IMR-90 (cell line): ENCODE measurements at regions not wholly inside any gene's neighbourhood (a gene's known extent, or its start where the extent isn't known, plus 50 kb on each side); places are given as distances from the start of the nearest gene placed in this dataset.

Experiments used
- ATAC-seq: fragments of 200-7000 bp; cut with Tn5 transposase; 2 replicates; pipeline ENCODE4 v1.9.1; 2020; ENCODE audit warnings: low read depth, mild to moderate bottlenecking, moderate library complexity
- BruUV-seq: library from RNA; stranded (reverse); fragments of 400-500 nt; replicated peaks from 2 replicates; lab custom pipeline; 2021; lab: Mats Ljungman, UMichigan
- CTCF ChIA-PET: fragments of 300-600 bp; formaldehyde crosslinking; extraction: SDS; loops from one replicate; lab custom pipeline; 2021; ENCODE audit warnings: antibody characterized with exemption; lab: Yijun Ruan, JAX
- POLR2A ChIA-PET: fragments of 300-600 bp; sonication (Branson Sonifier 250); formaldehyde crosslinking; loops from one replicate; lab custom pipeline; 2022; ENCODE audit warnings: antibody characterized with exemption; ENCODE audit not compliant: unreplicated experiment; lab: Charles Lee
- DNase-seq: peaks from one replicate; pipeline ENCODE4 v3.0.0; 2013
- H2AFZ ChIP-seq: replicated peaks from 2 replicates; pipeline ENCODE3; 2013; ENCODE audit warnings: low read length, mild to moderate bottlenecking; ENCODE audit not compliant: poor library complexity
- H2AK5ac ChIP-seq: 2 replicates; pipeline ENCODE4 v1.6.1; 2013; ENCODE audit warnings: low read depth, low read length, inconsistent platforms
- H2AK9ac ChIP-seq: replicated peaks from 2 replicates; pipeline ENCODE3; 2013; ENCODE audit warnings: mild to moderate bottlenecking, low read depth, low read length, moderate library complexity; ENCODE audit not compliant: poor library complexity
- H2BK120ac ChIP-seq: 2 replicates; pipeline ENCODE4 v1.6.1; 2013; ENCODE audit warnings: low read depth, low read length, inconsistent platforms
- H2BK15ac ChIP-seq: 3 replicates; pipeline ENCODE4 v1.6.1; 2013; ENCODE audit warnings: low read depth, low read length, inconsistent platforms
- H2BK20ac ChIP-seq: 2 replicates; pipeline ENCODE4 v1.6.1; 2013; ENCODE audit warnings: low read depth, mild to moderate bottlenecking, inconsistent platforms, low read length, moderate library complexity
- H2BK5ac ChIP-seq: 2 replicates; pipeline ENCODE4 v1.6.1; 2013; ENCODE audit warnings: mild to moderate bottlenecking, low read depth, low read length, inconsistent platforms; ENCODE audit not compliant: poor library complexity, severe bottlenecking
- H3K14ac ChIP-seq: replicated peaks from 2 replicates; pipeline ENCODE4 v1.6.1; 2013; ENCODE audit warnings: low read depth, low read length, inconsistent platforms
- H3K18ac ChIP-seq: 2 replicates; pipeline ENCODE4 v1.6.1; 2013; ENCODE audit warnings: low read depth, low read length, control low read depth
- H3K23ac ChIP-seq: 2 replicates; pipeline ENCODE4 v1.6.1; 2013; ENCODE audit warnings: low read depth, low read length, inconsistent platforms
- H3K27ac ChIP-seq: 2 replicates; pipeline ENCODE4 v1.5.1; 2013; ENCODE audit warnings: mild to moderate bottlenecking, control low read depth, low read length; ENCODE audit not compliant: insufficient read depth
- H3K27me3 ChIP-seq: 2 replicates; pipeline ENCODE4 v1.6.1; 2013; ENCODE audit warnings: low read length; ENCODE audit not compliant: control insufficient read depth, insufficient read depth
- H3K36me3 ChIP-seq: 2 replicates; pipeline ENCODE4 v1.6.1; 2013; ENCODE audit warnings: low read length, mixed read lengths; ENCODE audit not compliant: control insufficient read depth, insufficient read depth
- H3K4ac ChIP-seq: 2 replicates; pipeline ENCODE4 v1.6.1; 2013; ENCODE audit warnings: low read depth, low read length, inconsistent platforms
- H3K4me1 ChIP-seq: 2 replicates; pipeline ENCODE4 v1.6.1; 2013; ENCODE audit warnings: low read length, mixed read lengths; ENCODE audit not compliant: control insufficient read depth, insufficient read depth
- H3K4me2 ChIP-seq: 2 replicates; pipeline ENCODE4 v1.6.1; 2013; ENCODE audit warnings: low read depth, mild to moderate bottlenecking, control low read depth, low read length, moderate library complexity
- H3K4me3 ChIP-seq: 2 replicates; pipeline ENCODE4 v1.5.1; 2013; ENCODE audit warnings: low read depth, mild to moderate bottlenecking, control low read depth, low read length, moderate library complexity; ENCODE audit not compliant: insufficient read depth
- H3K56ac ChIP-seq: 2 replicates; pipeline ENCODE4 v1.6.1; 2013; ENCODE audit warnings: low read length, inconsistent platforms; ENCODE audit not compliant: insufficient read depth; ENCODE audit errors: extremely low read depth
- H3K79me1 ChIP-seq, 2 experiments: 2 replicates each; pipeline ENCODE4 v1.6.1; 2013; ENCODE audit warnings: low read length in 2 of 2, inconsistent platforms in 1 of 2, low read depth in 1 of 2
- H3K9ac ChIP-seq: 2 replicates; pipeline ENCODE4 v1.6.1; 2013; ENCODE audit warnings: low read depth, low read length, control low read depth
- H3K9me1 ChIP-seq: 2 replicates; pipeline ENCODE4 v1.6.1; 2013; ENCODE audit warnings: low read length, inconsistent platforms; ENCODE audit not compliant: insufficient read depth
- H3K9me3 ChIP-seq: 2 replicates; pipeline ENCODE4 v1.6.1; 2013; ENCODE audit warnings: low read length; ENCODE audit not compliant: control insufficient read depth, insufficient read depth
- H4K20me1 ChIP-seq: 2 replicates; pipeline ENCODE4 v1.6.1; 2013; ENCODE audit warnings: low read length, inconsistent platforms; ENCODE audit not compliant: insufficient read depth
- H4K5ac ChIP-seq: 2 replicates; pipeline ENCODE4 v1.6.1; 2013; ENCODE audit warnings: mild to moderate bottlenecking, low read depth, low read length, control low read depth
- H4K8ac ChIP-seq, 2 experiments: 2 replicates each; pipeline ENCODE4 v1.6.1; 2013; ENCODE audit warnings: low read depth in 2 of 2, low read length in 2 of 2, control low read depth in 1 of 2, inconsistent platforms in 1 of 2
- H4K91ac ChIP-seq: 2 replicates; pipeline ENCODE4 v1.6.1; 2013; ENCODE audit warnings: low read depth, low read length, inconsistent platforms; ENCODE audit not compliant: insufficient read depth
- BHLHE40 ChIP-seq: fragments of 150-350 bp; IDR thresholded peaks from 2 replicates; pipeline ENCODE4 v1.6.1; 2016; ENCODE audit warnings: mild to moderate bottlenecking, low read depth, low read length
- CEBPB ChIP-seq: IDR thresholded peaks from 2 replicates; pipeline ENCODE4 v1.6.1; 2012; ENCODE audit warnings: low read depth, low read length, improper control_type of control experiment
- CHD1 ChIP-seq: IDR thresholded peaks from 2 replicates; pipeline ENCODE4 v1.6.1; 2012; ENCODE audit warnings: low read depth, low read length, improper control_type of control experiment
- CTCF ChIP-seq: conservative IDR thresholded peaks from 2 replicates; pipeline ENCODE4 v1.5.1; 2012; ENCODE audit warnings: mild to moderate bottlenecking, low read depth, low read length, improper control_type of control experiment
- FOS ChIP-seq: fragments of 150-350 bp; IDR thresholded peaks from 2 replicates; pipeline ENCODE4 v1.6.1; 2016; ENCODE audit warnings: low read depth, low read length
- MAFK ChIP-seq: IDR thresholded peaks from 2 replicates; pipeline ENCODE4 v1.6.1; 2012; ENCODE audit warnings: low read depth, low read length, improper control_type of control experiment
- MAZ ChIP-seq: IDR thresholded peaks from 2 replicates; pipeline ENCODE4 v1.6.1; 2012; ENCODE audit warnings: low read depth, mild to moderate bottlenecking, low read length, improper control_type of control experiment, moderate library complexity, borderline replicate concordance
- MXI1 ChIP-seq: IDR thresholded peaks from 2 replicates; pipeline ENCODE4 v1.6.1; 2012; ENCODE audit warnings: low read depth, mild to moderate bottlenecking, low read length, moderate library complexity, borderline replicate concordance
- NFE2L2 ChIP-seq: fragments of 150-350 bp; IDR thresholded peaks from 2 replicates; pipeline ENCODE4 v1.6.1; 2016; ENCODE audit warnings: low read depth, mild to moderate bottlenecking, low read length
- POLR2A ChIP-seq: IDR thresholded peaks from 2 replicates; pipeline ENCODE4 v1.6.1; 2012; ENCODE audit warnings: mild to moderate bottlenecking, low read depth, low read length
- RAD21 ChIP-seq: IDR thresholded peaks from 2 replicates; pipeline ENCODE4 v1.6.1; 2012; ENCODE audit warnings: low read length, improper control_type of control experiment
- RCOR1 ChIP-seq: IDR thresholded peaks from 2 replicates; pipeline ENCODE4 v1.6.1; 2012; ENCODE audit warnings: mild to moderate bottlenecking, low read length, improper control_type of control experiment; ENCODE audit not compliant: insufficient replicate concordance
- RFX5 ChIP-seq: IDR thresholded peaks from 2 replicates; pipeline ENCODE4 v1.8.0; 2012; ENCODE audit warnings: low read depth, mild to moderate bottlenecking, low read length, moderate library complexity
- SMC3 ChIP-seq: fragments of 150-350 bp; IDR thresholded peaks from 2 replicates; pipeline ENCODE4 v1.6.1; 2016; ENCODE audit warnings: low read depth, mild to moderate bottlenecking, antibody characterized with exemption, low read length, moderate library complexity
- WGBS, 2 experiments: methylation state at CpG; one replicate each; pipeline versions ENCODE4 v1.1.5 to v1.1.7; 2013; ENCODE audit warnings: missing lambda C conversion rate in 2 of 2; ENCODE audit not compliant: insufficient read length in 1 of 2; ENCODE audit errors: extremely low coverage in 2 of 2; 5-methylcytosine and 5-hydroxymethylcytosine counted together
- dilution Hi-C: fragments of 300-500 bp; cut with HindIII; formaldehyde crosslinking; loops from one replicate; pipeline ENCODE4 v1.14.3; 2018; ENCODE audit warnings: low sequenced_read_pairs; ENCODE audit not compliant: unreplicated experiment
- in situ Hi-C: fragments of 300-500 bp; cut with MboI; formaldehyde crosslinking; loops from 3 replicates; pipeline ENCODE4 v1.14.3; 2019; ENCODE audit warnings: low sequenced_read_pairs, inconsistent platforms, mixed read lengths
- intact Hi-C: fragments of 100-400 bp; cut with micrococcal nuclease; formaldehyde crosslinking; loops from 2 replicates; pipeline ENCODE4 v1.10.0; 2022
- TF ChIP-seq, protein P1 (sequence below): fragments of 150-350 bp; IDR thresholded peaks from 2 replicates; pipeline ENCODE4 v1.6.1; 2017; ENCODE audit warnings: mild to moderate bottlenecking, antibody characterized with exemption, low read length, low read depth
- TF ChIP-seq, protein P2 (sequence below): fragments of 150-350 bp; IDR thresholded peaks from 2 replicates; pipeline ENCODE4 v1.6.1; 2016; ENCODE audit warnings: low read depth, mild to moderate bottlenecking, low read length, moderate library complexity, borderline replicate concordance

DNA sequence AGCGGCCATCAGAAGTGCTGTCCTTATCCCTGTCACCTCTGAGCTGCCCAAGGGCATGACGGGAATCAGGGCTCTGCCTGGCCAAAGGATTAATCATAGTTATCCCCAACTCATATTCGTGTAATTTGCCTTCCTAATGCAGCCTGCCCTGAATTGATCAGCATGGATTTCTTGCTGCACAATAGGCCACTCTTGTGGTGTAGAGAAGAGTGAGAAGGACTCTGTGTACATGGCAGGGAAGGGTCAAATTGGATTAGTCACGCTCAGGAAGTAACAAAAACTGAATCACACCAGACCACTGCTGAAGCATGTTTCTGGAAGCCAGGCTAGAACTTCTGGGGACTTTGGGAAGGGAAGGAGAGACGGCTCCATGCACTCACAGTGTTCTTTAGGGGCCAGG lies 227.0 kb downstream of the BUB3 start:
- Histone ChIP-seq H2AK5ac (no peak overlapping the region), H4K91ac (no peak overlapping the region), H3K18ac (no peak overlapping the region), H3K79me1 (no peaks in the 10 kb centered on the region), H4K20me1 (no peaks in the 10 kb centered on the region), H3K9me1 (no peaks in the 10 kb centered on the region), H4K8ac (no peak overlapping the region), H3K27me3 (no peaks in the 10 kb centered on the region), H3K27ac (no peak overlapping the region), H2AK9ac (no peak overlapping the region), H4K5ac (no peak overlapping the region), H3K4me3 (no peak overlapping the region), H3K4me2 (no peak overlapping the region), H3K4ac (no peak overlapping the region), H3K9ac (no peak overlapping the region), H2BK15ac (no peak overlapping the region), H3K56ac (no peak overlapping the region), H2BK5ac (no peak overlapping the region), H2BK120ac (no peak overlapping the region), H3K23ac (no peak overlapping the region), H2AFZ (no peak overlapping the region), H3K36me3 (no peaks in the 10 kb centered on the region), H3K14ac (no peak overlapping the region), H3K9me3 (peaks cover 47% of the 10 kb centered on the region), H2BK20ac (no peak overlapping the region), H3K4me1 (no peaks in the 10 kb centered on the region)
- POLR2A ChIA-PET: no interaction called here
- DNase-seq: no peak
- in situ Hi-C loops: no loop called here
- no TSS peak for BruUV-seq
- TF ChIP-seq NFE2L2: no peak
- TF ChIP-seq POLR2A: no peak
- TF ChIP-seq CEBPB: no peak
- TF ChIP-seq RCOR1: no peak
- no peak for TF ChIP-seq SMC3
- no peak for TF ChIP-seq MAFK
- TF ChIP-seq CTCF: no peak
- no peak for TF ChIP-seq RFX5
- TF ChIP-seq, protein P1, sequence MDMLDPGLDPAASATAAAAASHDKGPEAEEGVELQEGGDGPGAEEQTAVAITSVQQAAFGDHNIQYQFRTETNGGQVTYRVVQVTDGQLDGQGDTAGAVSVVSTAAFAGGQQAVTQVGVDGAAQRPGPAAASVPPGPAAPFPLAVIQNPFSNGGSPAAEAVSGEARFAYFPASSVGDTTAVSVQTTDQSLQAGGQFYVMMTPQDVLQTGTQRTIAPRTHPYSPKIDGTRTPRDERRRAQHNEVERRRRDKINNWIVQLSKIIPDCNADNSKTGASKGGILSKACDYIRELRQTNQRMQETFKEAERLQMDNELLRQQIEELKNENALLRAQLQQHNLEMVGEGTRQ: no peak
- TF ChIP-seq FOS: no peak
- no peak for TF ChIP-seq CHD1
- TF ChIP-seq MXI1: no peak
- TF ChIP-seq MAZ: no peak
- no peak for TF ChIP-seq RAD21
- TF ChIP-seq, protein P2, sequence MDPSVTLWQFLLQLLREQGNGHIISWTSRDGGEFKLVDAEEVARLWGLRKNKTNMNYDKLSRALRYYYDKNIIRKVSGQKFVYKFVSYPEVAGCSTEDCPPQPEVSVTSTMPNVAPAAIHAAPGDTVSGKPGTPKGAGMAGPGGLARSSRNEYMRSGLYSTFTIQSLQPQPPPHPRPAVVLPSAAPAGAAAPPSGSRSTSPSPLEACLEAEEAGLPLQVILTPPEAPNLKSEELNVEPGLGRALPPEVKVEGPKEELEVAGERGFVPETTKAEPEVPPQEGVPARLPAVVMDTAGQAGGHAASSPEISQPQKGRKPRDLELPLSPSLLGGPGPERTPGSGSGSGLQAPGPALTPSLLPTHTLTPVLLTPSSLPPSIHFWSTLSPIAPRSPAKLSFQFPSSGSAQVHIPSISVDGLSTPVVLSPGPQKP: no peak
- no peak for TF ChIP-seq BHLHE40
- no peak for ATAC-seq
- CTCF ChIA-PET: no interaction called here
- dilution Hi-C loops: no loop called here
- no CpG with 5 or more reads among the region's 5 CpGs for WGBS, 2 experiments
- intact Hi-C loops: loop anchor here (2.0 kb wide), 1 partner anchor 338 kb away; no protein-coding TSS in a partner anchor
